GM12878 (cell line): ENCODE measurements at regions not wholly inside any gene's neighbourhood (a gene's known extent, or its start where the extent isn't known, plus 50 kb on each side); places are given as distances from the start of the nearest gene placed in this dataset.

ENCODE experiments used
- ASH2L ChIP-seq: fragments of 300-600, 200-600 bp; sonication (generic); IDR thresholded peaks from 2 replicates; pipeline ENCODE4 v1.6.1; 2017; ENCODE audit warnings: low read depth, mild to moderate bottlenecking, borderline replicate concordance
- ATF2 ChIP-seq: IDR thresholded peaks from 2 replicates; pipeline ENCODE4 v1.6.1; 2012; ENCODE audit warnings: low read length, inconsistent platforms
- ATF3 ChIP-seq: IDR thresholded peaks from 2 replicates; pipeline ENCODE4 v1.6.1; 2011; ENCODE audit warnings: low read depth, mild to moderate bottlenecking, low read length, moderate library complexity, borderline replicate concordance; ENCODE audit errors: extremely low read depth
- CEBPB ChIP-seq, 2 experiments: fragments of 150-350 bp in 1 of 2; IDR thresholded peaks; 2 replicates each; pipeline ENCODE4 v1.6.1; 2012 to 2014; ENCODE audit warnings: low read depth in 2 of 2, low read length in 2 of 2, borderline replicate concordance in 1 of 2, inconsistent platforms in 1 of 2
- CTCF ChIP-seq, 3 experiments: IDR thresholded peaks in 2 of 3; conservative IDR thresholded peaks in 1 of 3; 2 replicates each; pipeline ENCODE4 v1.5.1; 2011; ENCODE audit warnings: low read depth in 3 of 3, low read length in 3 of 3, mild to moderate bottlenecking in 3 of 3, control low read depth in 2 of 3, moderate library complexity in 2 of 3, inconsistent platforms in 1 of 3, mixed read lengths in 1 of 3; ENCODE audit not compliant: control insufficient read depth in 2 of 3, insufficient read depth in 1 of 3; ENCODE audit errors: extremely low read depth in 1 of 3
- EP300 ChIP-seq, 2 experiments: fragments of 150-350 bp in 1 of 2; IDR thresholded peaks; 2 replicates each; pipeline ENCODE4 v1.6.1; 2011 to 2012; ENCODE audit warnings: low read depth in 2 of 2, low read length in 2 of 2, borderline replicate concordance in 1 of 2, improper control_type of control experiment in 1 of 2, inconsistent platforms in 1 of 2; ENCODE audit not compliant: control insufficient read depth in 1 of 2
- NRF1 ChIP-seq: conservative IDR thresholded peaks from 2 replicates; pipeline ENCODE4 v1.6.1; 2011; ENCODE audit warnings: mild to moderate bottlenecking, low read depth, low read length, improper control_type of control experiment
- PAX8 ChIP-seq: fragments of 450-650 bp; IDR thresholded peaks from 2 replicates; pipeline ENCODE4 v1.6.1; 2017; ENCODE audit warnings: mild to moderate bottlenecking, moderate library complexity
- PBX3 ChIP-seq: IDR thresholded peaks from 2 replicates; pipeline ENCODE4 v1.6.1; 2011; ENCODE audit warnings: mild to moderate bottlenecking, low read depth, low read length, moderate library complexity; ENCODE audit not compliant: insufficient replicate concordance
- POLR2A ChIP-seq: IDR thresholded peaks from 2 replicates; pipeline ENCODE4 v1.6.1; 2011; ENCODE audit warnings: low read depth, mild to moderate bottlenecking, low read length
- RFX5 ChIP-seq: IDR thresholded peaks from 2 replicates; pipeline ENCODE4 v1.6.1; 2011; ENCODE audit warnings: low read depth, low read length, improper control_type of control experiment
- SIN3A ChIP-seq: IDR thresholded peaks from 2 replicates; pipeline ENCODE4 v1.6.1; 2012; ENCODE audit warnings: low read depth, low read length, improper control_type of control experiment

GRCh38 chr13:52925775-52926285 lies 77.4 kb upstream of the PCDH8 start:
- no peak for TF ChIP-seq CTCF (IDR thresholded peaks at IDR 0.05 in 2 of 3, conservative IDR thresholded peaks at IDR 0.05 in 1 of 3; ENCODE audit: control insufficient read depth in 2 of 3, extremely low read depth in 1 of 3, insufficient read depth in 1 of 3, low read depth in 3 of 3, low read length in 3 of 3)
- TF ChIP-seq NRF1, result no peak
- no peak for TF ChIP-seq ATF2
- TF ChIP-seq CEBPB (IDR thresholded peaks at IDR 0.05; ENCODE audit: borderline replicate concordance in 1 of 2, low read depth in 2 of 2, low read length in 2 of 2), result no peak
- no peak for TF ChIP-seq ASH2L
- TF ChIP-seq RFX5, result no peak
- TF ChIP-seq PBX3, result no peak
- no peak for TF ChIP-seq SIN3A
- TF ChIP-seq POLR2A, result no peak
- TF ChIP-seq PAX8, result no peak
- TF ChIP-seq EP300 (IDR thresholded peaks at IDR 0.05; ENCODE audit: borderline replicate concordance in 1 of 2, control insufficient read depth in 1 of 2, low read depth in 2 of 2, low read length in 2 of 2), result no peak
- TF ChIP-seq ATF3, result no peak
